Kidney epithelial cell (primary cell): ENCODE measurements at regions not wholly inside any gene's neighbourhood (a gene's known extent, or its start where the extent isn't known, plus 50 kb on each side); places are given as distances from the start of the nearest gene placed in this dataset.

Experiments
- DNase-seq: peaks from one replicate; pipeline ENCODE4 v3.0.0-alpha.2; 2010; ENCODE audit warnings: low read depth
- H3K27me3 ChIP-seq: 2 replicates; pipeline ENCODE4 v1.6.0; 2011; ENCODE audit warnings: low read length; ENCODE audit not compliant: control insufficient read depth, insufficient read depth
- H3K36me3 ChIP-seq: 2 replicates; pipeline ENCODE4 v1.5.1; 2011; ENCODE audit warnings: low read length; ENCODE audit not compliant: control insufficient read depth, insufficient read depth
- H3K4me3 ChIP-seq: 2 replicates; pipeline ENCODE4 v1.5.1; 2011; ENCODE audit warnings: low read depth, mild to moderate bottlenecking, control low read depth, low read length
- TF ChIP-seq, protein P1 (sequence below): IDR thresholded peaks from 2 replicates; pipeline ENCODE4 v1.5.1; 2011; ENCODE audit warnings: mild to moderate bottlenecking, moderate library complexity, low read length, control low read depth, inconsistent platforms; ENCODE audit not compliant: insufficient read depth, poor library complexity, severe bottlenecking

GRCh38 chr4:55765070-55765469 lies 54.5 kb upstream of the EXOC1L start:
- TF ChIP-seq, protein P1, sequence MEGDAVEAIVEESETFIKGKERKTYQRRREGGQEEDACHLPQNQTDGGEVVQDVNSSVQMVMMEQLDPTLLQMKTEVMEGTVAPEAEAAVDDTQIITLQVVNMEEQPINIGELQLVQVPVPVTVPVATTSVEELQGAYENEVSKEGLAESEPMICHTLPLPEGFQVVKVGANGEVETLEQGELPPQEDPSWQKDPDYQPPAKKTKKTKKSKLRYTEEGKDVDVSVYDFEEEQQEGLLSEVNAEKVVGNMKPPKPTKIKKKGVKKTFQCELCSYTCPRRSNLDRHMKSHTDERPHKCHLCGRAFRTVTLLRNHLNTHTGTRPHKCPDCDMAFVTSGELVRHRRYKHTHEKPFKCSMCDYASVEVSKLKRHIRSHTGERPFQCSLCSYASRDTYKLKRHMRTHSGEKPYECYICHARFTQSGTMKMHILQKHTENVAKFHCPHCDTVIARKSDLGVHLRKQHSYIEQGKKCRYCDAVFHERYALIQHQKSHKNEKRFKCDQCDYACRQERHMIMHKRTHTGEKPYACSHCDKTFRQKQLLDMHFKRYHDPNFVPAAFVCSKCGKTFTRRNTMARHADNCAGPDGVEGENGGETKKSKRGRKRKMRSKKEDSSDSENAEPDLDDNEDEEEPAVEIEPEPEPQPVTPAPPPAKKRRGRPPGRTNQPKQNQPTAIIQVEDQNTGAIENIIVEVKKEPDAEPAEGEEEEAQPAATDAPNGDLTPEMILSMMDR: no peak
- no peaks in the 10 kb centered on the region for H3K36me3 ChIP-seq
- H3K27me3 ChIP-seq: no peaks in the 10 kb centered on the region
- no peak for DNase-seq
- H3K4me3 ChIP-seq: no peak overlapping the region

DNA sequence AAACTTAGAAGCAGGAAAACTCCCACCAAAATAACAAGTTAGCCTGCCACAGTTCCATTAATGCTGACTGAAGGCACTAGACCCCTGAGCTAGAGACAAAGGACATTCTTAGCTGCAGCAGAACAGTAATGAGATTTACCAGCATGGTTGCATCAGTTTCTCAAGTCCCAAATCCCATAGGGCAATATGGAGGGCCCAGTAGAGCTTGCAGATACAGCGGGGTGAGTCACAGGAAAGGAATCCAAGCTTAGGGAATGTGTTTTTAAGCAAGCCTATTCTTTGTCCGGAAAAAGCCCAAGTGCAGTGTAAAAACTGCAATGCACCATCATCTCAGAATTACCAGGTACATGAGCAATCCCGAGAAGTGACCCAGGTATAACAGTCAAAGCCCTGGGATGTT lies 51.3 kb upstream of the EXOC1L start:
- no peaks in the 10 kb centered on the region for H3K27me3 ChIP-seq
- no peaks in the 10 kb centered on the region for H3K36me3 ChIP-seq
- TF ChIP-seq, protein P1: no peak
- peak; percentile 56 for DNase-seq
- no peak overlapping the region for H3K4me3 ChIP-seq
